ENCODE measurements at regions not wholly inside any gene's neighbourhood (a gene's known extent, or its start where the extent isn't known, plus 50 kb on each side); places are given as distances from the start of the nearest gene placed in this dataset.

GRCh38 chr2:101625387-101625786 is 72.1 kb upstream of the MAP4K4 start:
- TF ChIP-seq, protein P1, sequence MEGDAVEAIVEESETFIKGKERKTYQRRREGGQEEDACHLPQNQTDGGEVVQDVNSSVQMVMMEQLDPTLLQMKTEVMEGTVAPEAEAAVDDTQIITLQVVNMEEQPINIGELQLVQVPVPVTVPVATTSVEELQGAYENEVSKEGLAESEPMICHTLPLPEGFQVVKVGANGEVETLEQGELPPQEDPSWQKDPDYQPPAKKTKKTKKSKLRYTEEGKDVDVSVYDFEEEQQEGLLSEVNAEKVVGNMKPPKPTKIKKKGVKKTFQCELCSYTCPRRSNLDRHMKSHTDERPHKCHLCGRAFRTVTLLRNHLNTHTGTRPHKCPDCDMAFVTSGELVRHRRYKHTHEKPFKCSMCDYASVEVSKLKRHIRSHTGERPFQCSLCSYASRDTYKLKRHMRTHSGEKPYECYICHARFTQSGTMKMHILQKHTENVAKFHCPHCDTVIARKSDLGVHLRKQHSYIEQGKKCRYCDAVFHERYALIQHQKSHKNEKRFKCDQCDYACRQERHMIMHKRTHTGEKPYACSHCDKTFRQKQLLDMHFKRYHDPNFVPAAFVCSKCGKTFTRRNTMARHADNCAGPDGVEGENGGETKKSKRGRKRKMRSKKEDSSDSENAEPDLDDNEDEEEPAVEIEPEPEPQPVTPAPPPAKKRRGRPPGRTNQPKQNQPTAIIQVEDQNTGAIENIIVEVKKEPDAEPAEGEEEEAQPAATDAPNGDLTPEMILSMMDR (IDR thresholded peaks at IDR 0.05), result no peak
- TF ChIP-seq POLR2A (IDR thresholded peaks at IDR 0.05), result no peak
- TF ChIP-seq POLR2AphosphoS5 (IDR thresholded peaks at IDR 0.05), result no peak
